ENCODE measurements at regions not wholly inside any gene's neighbourhood (a gene's known extent, or its start where the extent isn't known, plus 50 kb on each side); places are given as distances from the start of the nearest gene placed in this dataset.

GRCh38 chr14:65803885-65804284 lies 391.4 kb downstream of the FUT8 start:
- Histone ChIP-seq H3K36me3 (ENCODE audit: control insufficient read depth, insufficient read depth, low read length) (no peaks in the 10 kb centered on the region), H3K9me3 (ENCODE audit: control insufficient read depth, insufficient read depth, low read length) (peaks cover 10% of the 10 kb centered on the region), H3K27ac (ENCODE audit: low read length) (no peak overlapping the region), H3K27me3 (ENCODE audit: control insufficient read depth, insufficient read depth, low read length) (no peaks in the 10 kb centered on the region), H3K4me1 (ENCODE audit: control insufficient read depth, insufficient read depth, low read length) (no peaks in the 10 kb centered on the region), H3K4me3 (ENCODE audit: low read length) (no peak overlapping the region)
- 82% methylated on average over 6 of the region's 6 CpGs for WGBS (ENCODE audit: insufficient coverage)
- Mint-ChIP-seq H3K27ac (no peak overlapping the region), H3K4me1 (no peaks in the 10 kb centered on the region), H3K36me3 (no peaks in the 10 kb centered on the region), H3K4me3 (no peak overlapping the region), H3K9me3 (no peaks in the 10 kb centered on the region), H3K27me3 (ENCODE audit: low read depth in 2 of 2) (peaks cover 12 to 14% of the 10 kb centered on the region in 2 donors)
- intact Hi-C loops (cut with micrococcal nuclease) = no loop called here
- no peak for DNase-seq
- no peak for TF ChIP-seq CTCF (IDR thresholded peaks at IDR 0.05)
- no peak for ATAC-seq

GRCh38 chr14:65804439-65805112 lies 392.0 kb downstream of the FUT8 start:
- no peak overlapping the region for H3K27ac Mint-ChIP-seq

GRCh38 chr14:65805113-65805473 lies 392.6 kb downstream of the FUT8 start:
- WGBS (ENCODE audit: insufficient coverage) = 56% methylated on average over 2 of the region's 3 CpGs
- peaks cover 14 to 18% of the 10 kb centered on the region in 2 donors for H3K27me3 Mint-ChIP-seq (ENCODE audit: low read depth in 2 of 2)
- no peak for ATAC-seq

More at GRCh38 chr14:65804439-65805112, 392.0 kb downstream of the FUT8 start:
- Mint-ChIP-seq H3K4me3 (no peak overlapping the region), H3K9me3 (no peaks in the 10 kb centered on the region), H3K4me1 (no peaks in the 10 kb centered on the region), H3K36me3 (no peaks in the 10 kb centered on the region), H3K27me3 (ENCODE audit: low read depth in 2 of 2) (peaks cover 12 to 14% of the 10 kb centered on the region in 2 donors)
- no peak for ATAC-seq
- Histone ChIP-seq H3K27ac (ENCODE audit: low read length) (no peak overlapping the region), H3K27me3 (ENCODE audit: control insufficient read depth, insufficient read depth, low read length) (no peaks in the 10 kb centered on the region), H3K36me3 (ENCODE audit: control insufficient read depth, insufficient read depth, low read length) (no peaks in the 10 kb centered on the region), H3K4me1 (ENCODE audit: control insufficient read depth, insufficient read depth, low read length) (no peaks in the 10 kb centered on the region), H3K4me3 (ENCODE audit: low read length) (no peak overlapping the region), H3K9me3 (ENCODE audit: control insufficient read depth, insufficient read depth, low read length) (peaks cover 14% of the 10 kb centered on the region)
- 75% methylated on average over 14 of the region's 14 CpGs for WGBS (ENCODE audit: insufficient coverage)
- intact Hi-C loops (cut with micrococcal nuclease) = no loop called here
- no peak for DNase-seq
- no peak for TF ChIP-seq CTCF (IDR thresholded peaks at IDR 0.05)

More at GRCh38 chr14:65805113-65805473, 392.6 kb downstream of the FUT8 start:
- no peaks in the 10 kb centered on the region for H3K36me3 ChIP-seq (ENCODE audit: control insufficient read depth, insufficient read depth, low read length)
- TF ChIP-seq CTCF (IDR thresholded peaks at IDR 0.05) = no peak
- no peak overlapping the region for H3K27ac Mint-ChIP-seq
- H3K27ac ChIP-seq (ENCODE audit: low read length) = no peak overlapping the region
- H3K4me3 Mint-ChIP-seq = no peak overlapping the region
- H3K4me1 Mint-ChIP-seq = no peaks in the 10 kb centered on the region
- no peak for DNase-seq
- peaks cover 14% of the 10 kb centered on the region for H3K9me3 ChIP-seq (ENCODE audit: control insufficient read depth, insufficient read depth, low read length)
- H3K27me3 ChIP-seq (ENCODE audit: control insufficient read depth, insufficient read depth, low read length) = no peaks in the 10 kb centered on the region
- no peaks in the 10 kb centered on the region for H3K4me1 ChIP-seq (ENCODE audit: control insufficient read depth, insufficient read depth, low read length)
- no peak overlapping the region for H3K4me3 ChIP-seq (ENCODE audit: low read length)
- H3K9me3 Mint-ChIP-seq = no peaks in the 10 kb centered on the region
- H3K36me3 Mint-ChIP-seq = no peaks in the 10 kb centered on the region
- intact Hi-C loops (cut with micrococcal nuclease) = no loop called here

All from natural killer cell (primary cell).